Ammon's horn (tissue), 1 donor: ENCODE measurements at regions not wholly inside any gene's neighbourhood (a gene's known extent, or its start where the extent isn't known, plus 50 kb on each side); places are given as distances from the start of the nearest gene placed in this dataset.
"Not testable (repeated sequence)": the region's sequence is repeated elsewhere in the genome, so short reads cannot be mapped to it uniquely, and the experiment has no call there.

Source experiments
- DNase-seq: peaks from one replicate; pipeline ENCODE4 v3.0.0-alpha.2; 2016; ENCODE audit warnings: low spot score

DNA sequence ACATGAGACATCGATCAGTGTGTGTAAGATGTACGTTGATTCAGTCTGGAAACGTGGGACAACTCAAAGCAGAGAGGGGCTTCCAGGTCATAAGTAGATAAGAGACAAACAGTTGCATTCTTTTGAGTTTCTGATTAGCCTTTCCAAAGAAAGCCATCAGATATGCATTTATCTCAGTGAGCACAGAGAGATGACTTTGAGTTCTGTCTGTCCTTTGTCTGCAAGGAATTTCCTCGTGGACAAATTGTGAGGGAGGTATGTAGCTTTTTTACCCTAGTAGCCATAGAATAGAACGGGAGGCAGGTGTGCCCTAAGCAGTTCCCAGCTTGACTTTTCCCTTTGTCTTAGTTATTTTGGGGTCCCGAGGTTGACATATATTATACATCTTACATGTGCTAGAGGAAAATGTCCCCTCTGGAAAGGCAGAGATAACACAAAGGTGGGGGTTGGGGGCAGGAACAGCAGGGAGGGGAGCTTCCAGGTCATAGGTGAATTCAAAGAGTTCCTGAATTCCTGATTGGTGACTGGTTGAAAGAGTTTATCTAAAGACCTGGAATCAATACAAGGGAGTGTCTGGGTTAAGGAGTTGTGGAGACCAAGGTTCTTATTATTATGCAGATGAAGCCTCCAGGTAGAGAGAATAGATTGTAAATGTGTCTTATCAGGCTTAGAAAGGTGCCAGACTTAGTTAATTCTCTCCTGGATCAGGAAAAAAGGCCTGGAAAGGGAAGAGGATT lies 237.0 kb downstream of the NFATC2 start:
- no peak for DNase-seq

- DNase-seq = no peak
Observed at GRCh38 chr20:51303731-51304670, 238.5 kb downstream of the NFATC2 start.

DNA sequence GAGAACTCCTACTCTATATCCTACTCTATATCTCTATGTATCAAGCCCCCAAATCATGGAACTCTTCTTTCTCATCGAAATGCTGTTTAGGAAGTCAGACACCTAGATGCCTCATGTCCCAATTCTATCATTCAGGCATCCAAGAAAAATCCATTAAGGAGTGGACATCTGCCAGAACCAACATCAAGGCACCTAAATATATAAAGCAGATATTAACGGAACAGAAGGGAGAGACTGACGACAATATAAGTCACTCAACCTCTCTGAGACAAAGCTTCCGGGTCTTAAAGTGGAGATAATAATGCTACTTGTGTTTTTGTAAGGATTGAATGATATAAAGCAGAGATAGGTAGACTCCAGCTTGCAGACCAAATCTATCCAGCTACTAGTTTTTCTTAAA lies 241.5 kb downstream of the NFATC2 start:
- no peak for DNase-seq

- DNase-seq = no peak
Observed at GRCh38 chr20:51300104-51300503, 242.4 kb downstream of the NFATC2 start.

GRCh38 chr20:51299413-51299812 lies 243.1 kb downstream of the NFATC2 start:
- DNase-seq = no peak

GRCh38 chr20:51298141-51298749 lies 244.3 kb downstream of the NFATC2 start:
- no peak for DNase-seq

DNA sequence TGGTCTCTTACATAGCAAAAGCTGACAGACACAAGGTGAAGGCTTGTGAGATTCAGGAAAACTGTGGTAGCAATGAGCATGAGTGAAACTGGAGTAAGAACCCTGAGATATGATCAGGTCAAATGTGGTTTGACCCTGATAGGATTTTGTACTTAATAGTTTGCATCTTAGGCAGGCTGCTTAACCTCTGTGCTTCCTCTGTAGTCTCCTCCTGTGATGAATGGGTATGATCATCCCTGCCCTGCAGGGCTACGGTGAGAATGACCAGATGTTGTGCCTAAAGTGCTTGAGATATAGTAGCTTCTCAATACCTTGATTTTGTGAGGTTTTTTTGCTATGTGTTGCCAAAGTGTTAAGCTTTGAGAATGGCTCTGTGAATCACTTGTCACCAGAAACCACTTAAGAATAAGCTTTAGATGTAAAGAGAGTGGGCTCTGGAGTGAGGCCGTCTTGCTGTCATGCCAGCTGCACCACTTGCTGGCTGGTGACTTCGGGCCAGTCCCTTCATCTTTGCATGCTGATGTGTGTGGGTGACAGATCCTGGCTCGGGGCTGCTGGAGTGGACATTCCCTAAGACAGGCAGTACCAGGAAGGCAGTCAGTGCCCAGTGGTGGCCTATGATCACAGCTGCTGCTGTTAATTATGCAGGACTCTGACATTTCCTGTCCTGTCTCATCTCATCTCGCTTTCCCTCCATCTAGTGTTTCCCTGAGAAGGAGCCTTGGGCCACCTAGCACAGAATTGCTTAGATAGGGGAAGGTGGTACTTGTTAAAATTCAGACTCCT lies 254.7 kb downstream of the NFATC2 start:
- DNase-seq = peak; percentile 31

DNA sequence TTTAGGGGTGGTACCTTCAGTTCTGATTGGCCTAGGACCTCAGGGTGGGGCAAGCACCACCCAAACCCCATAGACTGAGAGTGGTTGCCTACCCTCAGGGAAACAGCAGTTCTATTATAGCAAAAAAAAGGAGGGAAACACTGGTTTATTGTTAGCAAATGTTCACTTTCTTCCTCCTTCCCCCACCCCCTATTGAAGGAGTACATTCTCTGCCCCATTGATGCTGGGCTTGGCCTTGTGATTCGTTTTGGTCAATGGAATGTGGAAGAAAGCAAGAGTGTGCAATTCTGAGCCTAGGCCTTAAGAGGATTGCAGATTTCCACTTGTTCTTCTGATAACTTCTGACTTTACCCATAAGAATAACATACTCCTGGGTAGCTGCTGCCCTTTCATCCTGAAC lies 255.8 kb downstream of the NFATC2 start:
- DNase-seq = no peak

GRCh38 chr20:51285684-51286083 lies 256.8 kb downstream of the NFATC2 start:
- DNase-seq = no peak

GRCh38 chr20:51284871-51285270 lies 257.6 kb downstream of the NFATC2 start:
- DNase-seq = peak; percentile 70

- DNase-seq = no peak
Observed at GRCh38 chr20:51284176-51284575, 258.3 kb downstream of the NFATC2 start.

DNA sequence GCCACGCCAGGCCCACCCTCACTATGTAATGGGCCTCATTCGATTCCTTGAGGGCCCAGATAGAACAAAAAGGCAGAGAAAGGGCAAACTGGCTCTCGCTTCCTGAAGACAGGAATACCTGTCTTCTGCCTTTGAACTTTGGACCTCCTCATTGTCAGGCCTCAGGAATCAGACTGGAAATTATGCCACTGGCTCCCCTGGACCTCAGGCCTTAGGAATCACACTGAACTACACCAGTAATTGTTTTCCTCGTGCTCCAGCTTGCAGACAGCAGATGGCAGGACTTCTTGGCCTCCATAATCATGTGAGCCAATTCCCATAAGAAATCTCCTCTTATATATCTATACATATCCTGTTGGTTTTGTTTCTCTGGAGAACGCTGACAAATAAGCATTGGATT lies 258.6 kb upstream of the KCNG1 start:
- DNase-seq = no peak

DNA sequence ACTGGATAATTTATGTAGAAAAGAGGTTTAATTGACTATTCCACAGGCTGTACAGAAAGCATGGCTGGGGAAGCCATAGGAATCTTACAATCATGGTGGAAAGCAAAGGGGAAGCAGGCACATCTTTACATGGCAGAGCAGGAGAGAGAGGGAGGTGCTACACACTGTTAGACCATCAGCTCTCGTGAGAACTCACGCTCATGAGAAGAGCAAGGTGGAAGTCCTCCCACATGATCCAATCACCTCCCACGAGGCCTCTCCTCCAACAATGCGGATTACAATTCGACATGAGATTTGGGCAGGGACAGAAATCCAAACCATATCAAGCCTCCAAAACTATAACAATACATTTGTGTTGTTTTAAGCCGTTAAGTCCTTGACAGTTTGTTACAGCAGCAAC lies 257.1 kb upstream of the KCNG1 start:
- DNase-seq = no peak

DNA sequence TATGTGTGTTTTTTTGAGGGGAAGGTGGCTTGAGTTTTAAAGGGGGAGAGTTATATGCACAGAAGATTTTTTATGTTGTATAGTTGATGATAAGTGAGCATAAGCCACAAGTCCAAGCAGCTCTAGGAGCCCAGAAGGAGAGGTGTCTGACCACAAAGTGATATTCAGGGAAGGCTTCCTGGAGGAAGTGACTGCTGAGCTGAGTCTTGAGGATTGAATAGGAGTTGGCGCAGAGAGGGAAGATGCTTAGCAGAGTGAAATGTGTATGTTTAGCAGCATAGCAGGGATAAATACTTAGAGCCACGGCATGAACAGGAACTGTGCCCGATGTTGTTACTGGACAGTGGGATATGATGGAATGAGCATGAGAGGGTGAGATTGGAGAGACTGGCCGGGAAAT lies 255.1 kb upstream of the KCNG1 start:
- no peak for DNase-seq

DNA sequence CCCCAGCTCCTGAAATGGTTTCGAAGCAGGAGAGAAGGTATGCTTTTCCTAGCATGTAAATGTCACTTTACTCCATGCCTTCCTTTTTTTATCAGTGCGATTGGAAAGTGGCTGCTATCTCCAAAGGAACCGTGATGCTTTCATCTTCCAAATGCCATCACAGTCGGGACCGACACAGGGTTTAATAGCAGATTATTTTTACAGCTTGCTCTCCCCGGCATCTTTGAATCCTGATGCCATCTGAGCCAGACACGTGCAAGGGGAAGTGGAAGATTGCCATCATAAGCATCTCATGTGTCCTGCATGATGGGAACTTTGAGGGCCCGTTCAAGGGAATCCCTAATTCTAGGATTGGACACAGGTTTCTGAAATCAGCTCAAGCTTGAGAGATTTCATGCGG lies 253.4 kb upstream of the KCNG1 start:
- DNase-seq = no peak

GRCh38 chr20:51275826-51276225 lies 252.9 kb upstream of the KCNG1 start:
- peak; percentile 67 for DNase-seq

DNA sequence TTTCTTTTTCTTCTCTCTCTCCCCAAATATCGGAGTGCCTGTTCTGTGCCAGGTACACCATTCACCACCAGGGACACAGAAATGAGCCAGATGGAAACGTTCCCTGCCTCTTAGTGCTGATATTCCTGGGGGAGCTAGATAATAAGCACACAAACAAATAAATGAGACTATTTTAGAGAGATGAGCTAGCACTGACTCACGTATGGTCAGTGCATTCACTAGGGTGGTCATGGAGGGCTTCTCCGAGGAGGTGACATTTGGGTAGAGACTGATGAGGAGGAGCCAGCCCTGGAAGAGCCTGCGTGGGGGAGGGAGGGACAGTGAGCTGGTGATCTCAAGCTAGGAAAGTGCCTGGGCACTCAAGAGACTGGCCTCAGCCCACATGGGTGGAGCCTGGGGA lies 252.3 kb upstream of the KCNG1 start:
- DNase-seq = no peak

- DNase-seq = no peak
Observed at GRCh38 chr20:51272401-51272800, 249.5 kb upstream of the KCNG1 start.

GRCh38 chr20:51271931-51272330 lies 249.0 kb upstream of the KCNG1 start:
- DNase-seq = peak; percentile 19

- DNase-seq = not testable (repeated sequence)
Observed at GRCh38 chr20:51271289-51271688, 248.4 kb upstream of the KCNG1 start.

- no peak for DNase-seq
Observed at GRCh38 chr20:51269671-51270070, 246.8 kb upstream of the KCNG1 start.

GRCh38 chr20:51267679-51268078 lies 244.8 kb upstream of the KCNG1 start:
- no peak for DNase-seq
